Transverse colon (tissue), 4 donors: ENCODE measurements at regions not wholly inside any gene's neighbourhood (a gene's known extent, or its start where the extent isn't known, plus 50 kb on each side); places are given as distances from the start of the nearest gene placed in this dataset.

ENCODE experiments used
- DNase-seq: peaks from one replicate; pipeline ENCODE4 v3.0.0-alpha.2; 2019
- H3K27ac ChIP-seq, 4 donors: fragments of 200-600 bp; sonication (generic); 2 replicates each; pipeline ENCODE4 v1.5.1; 2016 to 2018; ENCODE audit warnings: inconsistent platforms in 4 of 4
- H3K27me3 ChIP-seq: fragments of 200-600 bp; sonication (generic); 2 replicates; pipeline ENCODE4 v1.5.1; 2017; ENCODE audit warnings: inconsistent platforms
- H3K36me3 ChIP-seq, 4 donors: fragments of 200-600 bp; sonication (generic); 2 replicates each; pipeline ENCODE4 v1.5.1; 2017 to 2019; ENCODE audit warnings: inconsistent platforms in 4 of 4
- H3K4me1 ChIP-seq, 4 donors: fragments of 200-600 bp; sonication (generic); 2 replicates each; pipeline ENCODE4 v1.5.1; 2017 to 2020; ENCODE audit warnings: inconsistent platforms in 4 of 4
- H3K4me3 ChIP-seq, 4 donors: fragments of 200-600 bp; sonication (generic); 1 replicate in 1 of 4; 2 replicates in 3 of 4; pipeline versions ENCODE4 v1.5.1 to v1.6.1; 2017 to 2019; ENCODE audit warnings: inconsistent platforms in 4 of 4
- H3K9me3 ChIP-seq, 2 donors: fragments of 200-600 bp; sonication (generic); 2 replicates each; pipeline ENCODE4 v1.5.1; 2017 to 2019; ENCODE audit warnings: inconsistent platforms in 2 of 2
- CTCF ChIP-seq, 5 experiments: fragments of 200-600 bp in 3 of 5; fragments of 450-650 bp in 2 of 5; sonication (generic) in 3 of 5; IDR thresholded peaks; 1 replicate in 2 of 5; 2 replicates in 3 of 5; pipeline ENCODE4 v1.5.1; 2016 to 2017; ENCODE audit warnings: antibody characterized with exemption in 5 of 5, inconsistent platforms in 3 of 5, mild to moderate bottlenecking in 2 of 5, moderate library complexity in 1 of 5
- EP300 ChIP-seq: sonication (generic); formaldehyde crosslinking; IDR thresholded peaks from one replicate; pipeline ENCODE4 v1.6.1; 2017; ENCODE audit warnings: antibody characterized with exemption, low read depth
- POLR2A ChIP-seq: fragments of 450-650 bp; IDR thresholded peaks from one replicate; pipeline ENCODE4 v1.6.1; 2016; ENCODE audit warnings: antibody characterized with exemption, mild to moderate bottlenecking, moderate library complexity
- POLR2AphosphoS5 ChIP-seq, 3 donors: sonication (generic); formaldehyde crosslinking; IDR thresholded peaks; one replicate each; pipeline ENCODE4 v1.6.1; 2016; ENCODE audit warnings: antibody characterized with exemption in 3 of 3
- WGBS, 2 donors: methylation state at CpG; one replicate each; pipeline ENCODE4 v1.1.5; 2018; ENCODE audit warnings: low coverage in 1 of 2; 5-methylcytosine and 5-hydroxymethylcytosine counted together
- in situ Hi-C, 4 donors: fragments of 200-750 bp; cut with MboI; loops; one replicate each; pipeline versions ENCODE4 v1.15.0 to v1.15.1; 2017; ENCODE audit warnings: low sequenced_read_pairs in 3 of 4, low pct_ligation_motif_present in 1 of 4, low pct_unique_long_range_greater_than_20kb in 1 of 4
- intact Hi-C: fragments of 100-400 bp; cut with DNase I; formaldehyde crosslinking; loops from one replicate; pipeline ENCODE4 v1.15.1; 2023; ENCODE audit warnings: low total_unique reads

- H3K4me1 ChIP-seq, result no peaks in the 10 kb centered on the region
- H3K9me3 ChIP-seq, result no peaks in the 10 kb centered on the region
- no peak overlapping the region for H3K4me3 ChIP-seq
- WGBS, 2 donors, result 42 to 44% methylated on average over 8 to 10 of the region's 10 CpGs
- H3K27ac ChIP-seq, result no peak overlapping the region
- intact Hi-C loops, result no loop called here
- no peaks in the 10 kb centered on the region for H3K36me3 ChIP-seq
- in situ Hi-C loops, result loop anchor here in 1 of 4 donors (25.0 kb wide), 1 partner anchor 852 kb away; no protein-coding TSS in a partner anchor
- DNase-seq, result no peak
- TF ChIP-seq EP300 (no peak), POLR2A (no peak), POLR2AphosphoS5 (IDR thresholded peaks at IDR 0.05) (no peak), CTCF (IDR thresholded peaks at IDR 0.05) (peak in 1 of 5 experiments; percentile 13)
- H3K27me3 ChIP-seq, result no peaks in the 10 kb centered on the region
Measured at GRCh38 chr16:76639685-76640289, 362.6 kb downstream of the CNTNAP4 start.

- no peaks in the 10 kb centered on the region for H3K36me3 ChIP-seq
- intact Hi-C loops, result no loop called here
- 70 to 71% methylated on average over 3 of the region's 3 CpGs for WGBS, 2 donors
- no peaks in the 10 kb centered on the region for H3K9me3 ChIP-seq
- H3K4me1 ChIP-seq, result no peaks in the 10 kb centered on the region
- TF ChIP-seq EP300 (no peak), POLR2A (no peak), POLR2AphosphoS5 (IDR thresholded peaks at IDR 0.05) (no peak)
- no peaks in the 10 kb centered on the region for H3K27me3 ChIP-seq
- DNase-seq, result no peak
- in situ Hi-C loops, result loop anchor here in 2 of 4 donors (25.0 kb wide), 1 partner anchor 863 kb away; no protein-coding TSS in a partner anchor
- H3K27ac ChIP-seq, result no peak overlapping the region
- no peak overlapping the region for H3K4me3 ChIP-seq
Measured at GRCh38 chr16:76650582-76650981, 373.4 kb downstream of the CNTNAP4 start.

GRCh38 chr16:76653390-76654026 lies 376.3 kb downstream of the CNTNAP4 start:
- TF ChIP-seq POLR2AphosphoS5 (IDR thresholded peaks at IDR 0.05) (no peak), POLR2A (no peak), CTCF (IDR thresholded peaks at IDR 0.05) (peak in 4 of 5 experiments; percentile 31 to 47 (median 38))
- no peaks in the 10 kb centered on the region for H3K4me1 ChIP-seq
- in situ Hi-C loops (loop anchor here in 2 of 4 donors (25.0 kb wide), 1 partner anchor 866 kb away; no protein-coding TSS in a partner anchor), intact Hi-C loops (no loop called here)
- no peak overlapping the region for H3K4me3 ChIP-seq
- 3 to 7% methylated on average over 2 to 3 of the region's 3 CpGs for WGBS, 2 donors
- no peak for DNase-seq
- no peak overlapping the region for H3K27ac ChIP-seq
- no peaks in the 10 kb centered on the region for H3K36me3 ChIP-seq
- no peaks in the 10 kb centered on the region for H3K27me3 ChIP-seq
- H3K9me3 ChIP-seq, result no peaks in the 10 kb centered on the region

- in situ Hi-C loops (loop anchor here in 2 of 4 donors (25.0 kb wide), 1 partner anchor 867 kb away; no protein-coding TSS in a partner anchor), intact Hi-C loops (no loop called here)
- Histone ChIP-seq H3K27ac (no peak overlapping the region), H3K27me3 (no peaks in the 10 kb centered on the region), H3K4me3 (no peak overlapping the region), H3K9me3 (no peaks in the 10 kb centered on the region), H3K4me1 (no peaks in the 10 kb centered on the region), H3K36me3 (no peaks in the 10 kb centered on the region)
- no peak for DNase-seq
- TF ChIP-seq EP300, result no peak
- no peak for TF ChIP-seq CTCF (IDR thresholded peaks at IDR 0.05)
- no peak for TF ChIP-seq POLR2AphosphoS5 (IDR thresholded peaks at IDR 0.05)
- TF ChIP-seq POLR2A, result no peak
- 42 to 61% methylated on average over 4 of the region's 4 CpGs for WGBS, 2 donors
Measured at GRCh38 chr16:76654088-76654820, 377.1 kb downstream of the CNTNAP4 start.
